HCT116 (cell line): ENCODE measurements at regions not wholly inside any gene's neighbourhood (a gene's known extent, or its start where the extent isn't known, plus 50 kb on each side); places are given as distances from the start of the nearest gene placed in this dataset.

Experiments used
- ATAC-seq: fragments of 200-7000 bp; cut with Tn5 transposase; 2 replicates; pipeline ENCODE4 v1.9.1; 2020; ENCODE audit warnings: mild to moderate bottlenecking, moderate library complexity
- BruUV-seq: library from RNA; stranded (reverse); fragments of 400-500 nt; replicated peaks from 2 replicates; lab custom pipeline; 2021; lab: Mats Ljungman, UMichigan
- CTCF ChIA-PET: fragments of 300-600 bp; sonication (Branson Sonifier 250); formaldehyde crosslinking; loops from one replicate; lab custom pipeline; 2021; ENCODE audit warnings: antibody characterized with exemption; lab: Charles Lee
- POLR2A ChIA-PET: fragments of 300-600, 350-600 bp; sonication (Branson Sonifier 250); formaldehyde crosslinking; loops from one replicate; lab custom pipeline; 2021; ENCODE audit warnings: antibody characterized with exemption; lab: Charles Lee
- RAD21 ChIA-PET, 2 experiments: fragments of 300-600 bp; sonication (Branson Sonifier 250); formaldehyde crosslinking; loops; one replicate each; lab custom pipeline; 2023; ENCODE audit warnings: low total read pairs in 2 of 2; ENCODE audit not compliant: uncharacterized antibody in 2 of 2, unreplicated experiment in 2 of 2, low non-redundant PET in 1 of 2; lab: Charles Lee
- DNase-seq: peaks from one replicate; pipeline ENCODE4 v3.0.0-alpha.2; 2010; ENCODE audit warnings: low read depth, low spot score
- H2AFZ ChIP-seq: fragments of 200-600 bp; shearing (Covaris generic), sonication (generic); 2 replicates; pipeline ENCODE4 v1.6.1; 2017; ENCODE audit warnings: low read depth, mixed run types, mixed read lengths, antibody characterized with exemption, low read length; ENCODE audit not compliant: poor library complexity, severe bottlenecking
- H3K27ac ChIP-seq: 2 replicates; pipeline ENCODE4 v1.5.1; 2012; ENCODE audit warnings: low read depth, low read length
- H3K27me3 ChIP-seq: fragments of 200-600 bp; sonication (generic); 2 replicates; pipeline ENCODE4 v1.6.1; 2016; ENCODE audit warnings: mixed run types, low read length, mixed read lengths; ENCODE audit not compliant: insufficient read depth
- H3K36me3 ChIP-seq, 2 experiments: fragments of 200-500 bp in 1 of 2; fragments of 200-600 bp in 1 of 2; sonication (Bioruptor generic) in 1 of 2; sonication (generic) in 1 of 2; 2 replicates each; pipeline versions ENCODE4 v1.5.1 to v1.6.1; 2014 to 2016; ENCODE audit warnings: low read length in 2 of 2, inconsistent platforms in 1 of 2, mixed read lengths in 1 of 2, mixed run types in 1 of 2; ENCODE audit not compliant: insufficient read depth in 2 of 2, control insufficient read depth in 1 of 2
- H3K4me1 ChIP-seq, 2 experiments: fragments of 200-600 bp in 1 of 2; sonication (generic) in 1 of 2; 2 replicates each; pipeline versions ENCODE4 v1.5.1 to v1.6.1; 2012 to 2017; ENCODE audit warnings: low read length in 2 of 2, inconsistent platforms in 1 of 2, mild to moderate bottlenecking in 1 of 2, mixed read lengths in 1 of 2, mixed run types in 1 of 2, moderate library complexity in 1 of 2; ENCODE audit not compliant: insufficient read depth in 2 of 2, control insufficient read depth in 1 of 2
- H3K4me2 ChIP-seq: fragments of 200-600 bp; sonication (generic); 2 replicates; pipeline ENCODE4 v1.6.1; 2017; ENCODE audit warnings: mixed run types, low read length, mixed read lengths
- H3K4me3 ChIP-seq, 2 experiments: fragments of 200-600 bp in 1 of 2; sonication (generic) in 1 of 2; replicated peaks in 1 of 2; 2 replicates each; pipeline ENCODE4 v1.5.1; 2011 to 2016; ENCODE audit warnings: low read length in 2 of 2, control low read depth in 1 of 2, low read depth in 1 of 2, mild to moderate bottlenecking in 1 of 2, mixed read lengths in 1 of 2, mixed run types in 1 of 2
- H3K79me2 ChIP-seq: fragments of 200-600 bp; sonication (generic); 2 replicates; pipeline ENCODE4 v1.6.1; 2017; ENCODE audit warnings: mild to moderate bottlenecking, mixed run types, low read length, moderate library complexity, mixed read lengths; ENCODE audit not compliant: insufficient read depth
- H3K9ac ChIP-seq: fragments of 200-600 bp; sonication (generic); 2 replicates; pipeline ENCODE4 v1.6.1; 2016; ENCODE audit warnings: low read length, mixed read lengths
- H3K9me2 ChIP-seq: fragments of 200-600 bp; sonication (generic), shearing (Covaris generic); 2 replicates; pipeline ENCODE4 v1.6.1; 2017; ENCODE audit warnings: mixed run types, mild to moderate bottlenecking, moderate library complexity; ENCODE audit not compliant: insufficient read depth
- H3K9me3 ChIP-seq, 2 experiments: fragments of 200-500 bp in 1 of 2; fragments of 200-600 bp in 1 of 2; sonication (Bioruptor generic) in 1 of 2; sonication (generic) in 1 of 2; 2 replicates each; pipeline ENCODE4 v1.6.1; 2014 to 2017; ENCODE audit warnings: low read length in 2 of 2, mixed read lengths in 2 of 2, inconsistent platforms in 1 of 2, low read depth in 1 of 2, mild to moderate bottlenecking in 1 of 2, mixed run types in 1 of 2, moderate library complexity in 1 of 2; ENCODE audit not compliant: control insufficient read depth in 1 of 2, insufficient read depth in 1 of 2
- H4K20me1 ChIP-seq: fragments of 200-600 bp; sonication (generic), shearing (Covaris generic); 2 replicates; pipeline ENCODE4 v1.6.1; 2017; ENCODE audit warnings: mixed run types, mild to moderate bottlenecking, moderate library complexity; ENCODE audit not compliant: insufficient read depth
- CEBPB ChIP-seq: IDR thresholded peaks from 2 replicates; pipeline ENCODE4 v1.6.1; 2012; ENCODE audit warnings: low read depth
- EGR1 ChIP-seq: IDR thresholded peaks from 2 replicates; pipeline ENCODE4 v1.6.1; 2012; ENCODE audit warnings: low read depth
- ELF1 ChIP-seq: IDR thresholded peaks from 2 replicates; pipeline ENCODE4 v1.6.1; 2012; ENCODE audit warnings: low read depth, borderline replicate concordance
- EZH2 ChIP-seq: fragments of 200-600 bp; sonication (generic); IDR thresholded peaks from 2 replicates; pipeline ENCODE4 v1.6.1; 2017; ENCODE audit warnings: antibody characterized with exemption, mixed run types
- FOSL1 ChIP-seq: IDR thresholded peaks from 2 replicates; pipeline ENCODE4 v1.6.1; 2012; ENCODE audit warnings: low read depth
- POLR2AphosphoS5 ChIP-seq: IDR thresholded peaks from 2 replicates; pipeline ENCODE4 v1.6.1; 2011; ENCODE audit warnings: mild to moderate bottlenecking, low read depth, low read length, moderate library complexity
- YY1 ChIP-seq: IDR thresholded peaks from 2 replicates; pipeline ENCODE4 v1.6.1; 2011; ENCODE audit warnings: low read length, low read depth, moderate library complexity, mild to moderate bottlenecking; ENCODE audit not compliant: insufficient replicate concordance; ENCODE audit errors: extremely low read depth
- intact Hi-C: fragments of 100-400 bp; cut with micrococcal nuclease; formaldehyde crosslinking; loops from 2 replicates; pipeline ENCODE4 v1.10.0; 2022
- TF ChIP-seq, protein P1 (sequence below): IDR thresholded peaks from 2 replicates; pipeline ENCODE4 v1.6.1; 2012; ENCODE audit warnings: low read depth
- TF ChIP-seq, protein P2 (sequence below), 3 experiments: fragments of 200-600 bp in 1 of 3; sonication (generic) in 1 of 3; IDR thresholded peaks in 2 of 3; conservative IDR thresholded peaks in 1 of 3; 2 replicates each; pipeline ENCODE4 v1.5.1; 2012 to 2017; ENCODE audit warnings: low read depth in 2 of 3, low read length in 2 of 3, antibody characterized with exemption in 1 of 3, borderline replicate concordance in 1 of 3, control low read depth in 1 of 3, mild to moderate bottlenecking in 1 of 3, mixed read lengths in 1 of 3, mixed run types in 1 of 3, moderate library complexity in 1 of 3; ENCODE audit not compliant: insufficient read depth in 1 of 3
- TF ChIP-seq, protein P3 (sequence below): IDR thresholded peaks from 2 replicates; pipeline ENCODE4 v1.6.1; 2012

DNA sequence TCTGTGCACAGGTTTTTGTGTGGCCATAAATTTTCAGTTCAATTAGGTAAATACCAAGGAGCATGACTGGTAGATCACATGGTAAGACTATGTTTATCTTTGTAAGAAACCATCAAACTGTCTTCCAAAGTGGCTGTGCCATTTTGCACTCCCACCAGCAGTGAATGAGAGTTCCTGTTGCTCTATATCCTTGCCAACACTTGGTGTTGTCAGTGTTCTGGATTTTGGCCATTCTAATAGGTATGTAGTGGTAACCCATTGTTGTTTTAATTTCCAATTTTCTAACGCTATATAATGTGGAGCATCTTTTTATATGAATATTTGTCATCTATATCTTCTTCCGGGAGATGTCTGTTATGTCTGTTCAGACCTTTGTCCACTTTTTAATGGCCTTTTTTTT, 51.7 kb upstream of the MED4 start:
- Histone ChIP-seq H4K20me1 (no peaks in the 10 kb centered on the region), H2AFZ (no peak overlapping the region), H3K9me3 (no peaks in the 10 kb centered on the region), H3K4me1 (no peaks in the 10 kb centered on the region; a peak in 1 of 4 replicates), H3K9me2 (no peaks in the 10 kb centered on the region), H3K4me3 (no peak overlapping the region), H3K4me2 (no peak overlapping the region), H3K27ac (no peak overlapping the region), H3K9ac (no peak overlapping the region), H3K79me2 (no peaks in the 10 kb centered on the region)
- no peak for DNase-seq
- CTCF ChIA-PET = no interaction called here
- POLR2A ChIA-PET = no interaction called here
- ATAC-seq = no peak
- RAD21 ChIA-PET = no interaction called here
- no TSS peak for BruUV-seq
- intact Hi-C loops = no loop called here
- TF ChIP-seq YY1 = no peak
- no peak for TF ChIP-seq FOSL1
- TF ChIP-seq, protein P1, sequence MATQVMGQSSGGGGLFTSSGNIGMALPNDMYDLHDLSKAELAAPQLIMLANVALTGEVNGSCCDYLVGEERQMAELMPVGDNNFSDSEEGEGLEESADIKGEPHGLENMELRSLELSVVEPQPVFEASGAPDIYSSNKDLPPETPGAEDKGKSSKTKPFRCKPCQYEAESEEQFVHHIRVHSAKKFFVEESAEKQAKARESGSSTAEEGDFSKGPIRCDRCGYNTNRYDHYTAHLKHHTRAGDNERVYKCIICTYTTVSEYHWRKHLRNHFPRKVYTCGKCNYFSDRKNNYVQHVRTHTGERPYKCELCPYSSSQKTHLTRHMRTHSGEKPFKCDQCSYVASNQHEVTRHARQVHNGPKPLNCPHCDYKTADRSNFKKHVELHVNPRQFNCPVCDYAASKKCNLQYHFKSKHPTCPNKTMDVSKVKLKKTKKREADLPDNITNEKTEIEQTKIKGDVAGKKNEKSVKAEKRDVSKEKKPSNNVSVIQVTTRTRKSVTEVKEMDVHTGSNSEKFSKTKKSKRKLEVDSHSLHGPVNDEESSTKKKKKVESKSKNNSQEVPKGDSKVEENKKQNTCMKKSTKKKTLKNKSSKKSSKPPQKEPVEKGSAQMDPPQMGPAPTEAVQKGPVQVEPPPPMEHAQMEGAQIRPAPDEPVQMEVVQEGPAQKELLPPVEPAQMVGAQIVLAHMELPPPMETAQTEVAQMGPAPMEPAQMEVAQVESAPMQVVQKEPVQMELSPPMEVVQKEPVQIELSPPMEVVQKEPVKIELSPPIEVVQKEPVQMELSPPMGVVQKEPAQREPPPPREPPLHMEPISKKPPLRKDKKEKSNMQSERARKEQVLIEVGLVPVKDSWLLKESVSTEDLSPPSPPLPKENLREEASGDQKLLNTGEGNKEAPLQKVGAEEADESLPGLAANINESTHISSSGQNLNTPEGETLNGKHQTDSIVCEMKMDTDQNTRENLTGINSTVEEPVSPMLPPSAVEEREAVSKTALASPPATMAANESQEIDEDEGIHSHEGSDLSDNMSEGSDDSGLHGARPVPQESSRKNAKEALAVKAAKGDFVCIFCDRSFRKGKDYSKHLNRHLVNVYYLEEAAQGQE = no peak
- TF ChIP-seq EZH2 = no peak
- TF ChIP-seq ELF1 = no peak
- TF ChIP-seq, protein P2, sequence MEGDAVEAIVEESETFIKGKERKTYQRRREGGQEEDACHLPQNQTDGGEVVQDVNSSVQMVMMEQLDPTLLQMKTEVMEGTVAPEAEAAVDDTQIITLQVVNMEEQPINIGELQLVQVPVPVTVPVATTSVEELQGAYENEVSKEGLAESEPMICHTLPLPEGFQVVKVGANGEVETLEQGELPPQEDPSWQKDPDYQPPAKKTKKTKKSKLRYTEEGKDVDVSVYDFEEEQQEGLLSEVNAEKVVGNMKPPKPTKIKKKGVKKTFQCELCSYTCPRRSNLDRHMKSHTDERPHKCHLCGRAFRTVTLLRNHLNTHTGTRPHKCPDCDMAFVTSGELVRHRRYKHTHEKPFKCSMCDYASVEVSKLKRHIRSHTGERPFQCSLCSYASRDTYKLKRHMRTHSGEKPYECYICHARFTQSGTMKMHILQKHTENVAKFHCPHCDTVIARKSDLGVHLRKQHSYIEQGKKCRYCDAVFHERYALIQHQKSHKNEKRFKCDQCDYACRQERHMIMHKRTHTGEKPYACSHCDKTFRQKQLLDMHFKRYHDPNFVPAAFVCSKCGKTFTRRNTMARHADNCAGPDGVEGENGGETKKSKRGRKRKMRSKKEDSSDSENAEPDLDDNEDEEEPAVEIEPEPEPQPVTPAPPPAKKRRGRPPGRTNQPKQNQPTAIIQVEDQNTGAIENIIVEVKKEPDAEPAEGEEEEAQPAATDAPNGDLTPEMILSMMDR (IDR thresholded peaks at IDR 0.05 in 2 of 3, conservative IDR thresholded peaks at IDR 0.05 in 1 of 3; ENCODE audit: borderline replicate concordance in 1 of 3, insufficient read depth in 1 of 3, low read depth in 2 of 3, low read length in 2 of 3) = no peak
- no peak for TF ChIP-seq CEBPB
- no peak for TF ChIP-seq POLR2AphosphoS5
- TF ChIP-seq, protein P3, sequence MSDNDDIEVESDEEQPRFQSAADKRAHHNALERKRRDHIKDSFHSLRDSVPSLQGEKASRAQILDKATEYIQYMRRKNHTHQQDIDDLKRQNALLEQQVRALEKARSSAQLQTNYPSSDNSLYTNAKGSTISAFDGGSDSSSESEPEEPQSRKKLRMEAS = no peak
- TF ChIP-seq EGR1 = no peak
- TF ChIP-seq, all 23 proteins: peak for 0
- H3K27me3 ChIP-seq = no peaks in the 10 kb centered on the region
- H3K36me3 ChIP-seq = no peaks in the 10 kb centered on the region
